Epithelial cell of prostate (primary cell): ENCODE measurements at regions not wholly inside any gene's neighbourhood (a gene's known extent, or its start where the extent isn't known, plus 50 kb on each side); places are given as distances from the start of the nearest gene placed in this dataset.

Experiments used
- DNase-seq: peaks from one replicate; pipeline ENCODE4 v3.0.0-alpha.2; 2011; ENCODE audit warnings: low read depth, low spot score
- H3K27ac ChIP-seq: fragments of 450-650 bp; 2 replicates; pipeline ENCODE4 v1.5.1; 2017; ENCODE audit warnings: mild to moderate bottlenecking

DNA sequence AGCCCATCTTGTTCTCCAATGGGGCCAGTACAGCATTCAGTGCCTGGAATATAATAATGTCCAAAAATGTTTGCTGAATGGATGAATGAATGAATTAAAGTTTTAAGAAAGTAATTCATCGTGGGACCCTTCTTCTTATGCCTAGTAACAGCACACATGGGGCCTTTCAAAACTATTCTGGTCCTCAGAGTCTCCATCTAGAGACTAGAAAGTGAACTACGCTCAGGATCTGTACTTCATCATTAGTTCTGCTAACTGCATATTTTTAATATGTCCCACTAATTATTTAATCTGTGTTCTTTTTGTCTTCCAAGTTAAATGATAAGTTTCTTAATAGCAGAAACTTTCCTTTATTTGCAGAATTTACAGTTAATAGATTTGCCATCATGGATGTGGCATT lies 172.5 kb downstream of the SMAD2 start:
- no peak overlapping the region for H3K27ac ChIP-seq
- no peak for DNase-seq

DNA sequence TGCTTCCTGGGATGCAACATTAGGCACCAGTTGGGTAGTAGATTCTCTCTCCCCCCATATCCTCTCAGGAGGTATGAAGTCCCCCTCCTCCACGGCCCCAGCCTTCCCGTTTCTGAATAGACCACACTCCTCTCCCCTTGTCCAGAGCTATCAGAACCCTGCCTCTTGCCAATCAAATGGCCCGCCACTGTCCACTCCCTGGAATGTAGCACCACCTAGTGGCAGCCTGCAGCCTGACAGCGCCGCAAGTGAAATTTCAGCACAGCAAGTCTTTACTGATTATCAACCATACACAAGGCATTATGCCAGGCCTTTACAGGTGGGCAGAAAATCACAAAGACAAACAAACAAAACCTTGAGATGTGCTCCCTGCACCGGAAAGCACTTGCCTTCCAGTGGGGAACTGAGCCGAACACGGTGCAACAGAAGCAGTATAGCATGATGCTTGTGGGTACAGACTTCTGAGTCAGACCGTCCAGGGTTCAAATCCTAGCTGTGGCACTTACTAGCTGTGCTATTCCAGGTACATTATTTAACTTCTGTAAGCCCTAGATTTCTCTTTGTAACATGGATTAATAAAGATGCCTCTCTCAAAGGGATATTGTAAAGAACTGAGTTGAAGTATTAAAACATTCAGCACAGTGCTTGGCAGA lies 174.0 kb downstream of the SMAD2 start:
- no peak for DNase-seq

DNA sequence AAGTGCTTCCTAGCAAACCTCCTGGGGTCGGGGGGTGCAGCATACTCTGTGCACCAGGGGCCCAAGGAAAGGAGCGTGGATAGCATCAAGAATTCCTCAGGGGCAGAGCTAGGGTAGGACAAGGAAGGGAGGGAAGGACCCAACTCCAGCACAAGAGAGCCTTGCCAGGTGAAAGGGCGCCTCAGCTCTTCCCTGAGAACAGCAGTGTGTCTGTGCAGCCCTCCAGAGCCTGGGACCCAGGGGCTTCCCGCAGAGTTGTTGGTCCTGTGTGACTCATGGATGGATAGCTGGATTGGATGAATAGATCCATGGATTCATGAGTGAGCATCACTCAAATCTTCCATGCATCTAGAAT lies 175.4 kb downstream of the SMAD2 start:
- DNase-seq: no peak
- H3K27ac ChIP-seq: no peak overlapping the region

More for the DNA sequence above, 174.0 kb downstream of the SMAD2 start:
- no peak overlapping the region for H3K27ac ChIP-seq

DNA sequence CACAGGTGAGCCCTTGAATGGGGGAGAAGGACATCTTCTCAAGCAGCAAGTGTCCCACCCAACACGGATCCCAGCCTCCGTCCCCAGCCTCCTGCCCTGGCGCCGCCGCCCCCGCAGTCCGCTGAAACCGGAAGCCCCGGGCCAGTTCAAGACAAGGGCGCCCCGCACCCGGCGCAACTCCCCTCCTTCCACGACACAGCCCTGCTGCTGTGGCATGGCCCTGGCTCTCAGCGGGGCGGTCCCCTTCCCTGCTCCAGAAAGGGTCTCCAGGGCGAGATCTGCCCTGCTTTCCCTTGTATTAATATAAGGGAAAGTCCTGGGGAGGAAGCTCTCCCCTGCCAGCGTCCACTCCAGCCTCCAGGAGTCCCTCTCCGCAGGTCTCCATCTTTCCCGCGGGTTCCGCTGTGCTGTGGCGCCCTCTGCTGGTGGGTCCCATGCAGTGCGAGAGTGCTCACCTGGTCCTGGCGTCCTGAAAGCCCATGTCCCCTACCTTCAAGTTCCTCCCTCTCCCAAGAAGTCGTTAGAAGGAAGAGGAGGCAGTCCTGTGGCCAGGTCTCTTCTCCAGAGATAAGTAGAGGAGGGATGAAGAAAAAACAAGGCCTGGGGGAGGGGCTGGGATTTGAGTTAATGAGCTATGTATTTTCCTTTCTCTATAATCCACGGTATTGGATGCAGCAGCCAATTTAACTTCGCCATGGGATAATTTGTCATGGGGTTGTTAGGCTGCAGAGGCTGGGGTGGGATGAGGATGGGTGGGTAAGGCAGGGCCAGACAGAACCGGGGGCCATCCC lies 176.0 kb downstream of the SMAD2 start:
- DNase-seq: no peak

DNA sequence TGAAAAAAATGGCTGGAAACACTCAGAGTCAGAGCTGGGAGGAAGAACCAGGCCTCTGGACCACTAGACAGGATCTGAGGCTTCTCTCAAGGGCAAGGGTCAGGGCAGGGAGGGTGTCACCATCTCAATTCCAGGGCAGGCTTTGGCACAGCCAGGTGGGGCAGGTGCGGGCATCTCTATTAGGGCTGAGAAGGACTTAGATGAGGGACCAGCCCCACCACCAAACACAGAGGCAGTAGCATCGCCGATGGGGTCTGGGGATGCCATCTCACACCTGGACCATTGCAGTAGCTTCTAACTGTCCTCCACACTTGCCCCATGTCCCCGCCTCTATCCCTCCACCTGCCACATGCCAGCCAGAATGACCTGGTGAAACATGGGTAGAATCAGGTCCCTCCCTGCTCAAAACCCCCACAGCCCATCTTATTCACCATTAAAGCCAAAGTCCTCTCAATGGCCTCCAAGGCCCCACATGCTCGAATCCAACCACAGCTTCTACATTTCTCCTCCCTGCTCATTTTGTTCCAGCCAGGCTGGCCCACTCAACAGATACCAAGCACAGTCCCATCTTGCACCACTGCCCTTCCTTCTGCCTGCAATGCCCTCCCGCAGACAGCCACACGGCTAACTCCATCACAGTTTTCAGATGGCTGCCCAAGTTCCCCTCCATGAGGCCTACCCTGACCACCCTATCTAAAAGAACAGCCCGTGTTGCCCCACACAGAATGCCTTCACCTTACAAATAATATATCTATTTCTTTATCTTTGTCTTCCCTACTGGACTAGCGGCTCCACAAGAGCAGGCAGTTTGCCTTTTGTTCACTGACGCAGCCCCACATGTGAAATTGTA lies 177.4 kb downstream of the SMAD2 start:
- DNase-seq: no peak
- H3K27ac ChIP-seq: no peak overlapping the region

More for the DNA sequence above, 176.0 kb downstream of the SMAD2 start:
- no peak overlapping the region for H3K27ac ChIP-seq

DNA sequence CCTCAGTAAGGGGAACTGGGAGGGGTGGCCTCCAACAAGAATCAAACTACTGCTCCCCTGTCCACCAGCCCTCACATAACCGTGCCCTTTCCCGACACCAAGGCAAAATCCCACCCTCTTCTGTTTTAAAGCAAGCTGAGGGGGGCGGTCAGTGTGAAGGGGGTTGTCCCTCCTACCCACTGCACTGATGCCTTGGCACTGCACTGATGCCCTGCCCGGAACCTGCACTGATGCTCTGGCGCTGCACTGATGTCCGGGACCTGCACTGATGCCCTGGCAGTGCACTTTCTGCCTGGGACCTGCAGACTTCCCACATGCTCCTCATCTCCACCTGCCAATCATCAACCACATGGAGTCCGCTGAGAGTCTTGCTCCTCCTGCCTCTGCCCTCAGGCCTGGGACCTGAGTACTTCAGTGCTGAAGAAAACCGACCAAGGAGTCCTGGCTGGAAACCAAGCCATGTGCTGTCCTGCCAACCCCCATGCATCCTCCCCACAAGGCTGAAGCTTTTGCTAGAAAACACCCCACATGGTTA lies 179.5 kb downstream of the SMAD2 start:
- no peak overlapping the region for H3K27ac ChIP-seq
- DNase-seq: no peak

DNA sequence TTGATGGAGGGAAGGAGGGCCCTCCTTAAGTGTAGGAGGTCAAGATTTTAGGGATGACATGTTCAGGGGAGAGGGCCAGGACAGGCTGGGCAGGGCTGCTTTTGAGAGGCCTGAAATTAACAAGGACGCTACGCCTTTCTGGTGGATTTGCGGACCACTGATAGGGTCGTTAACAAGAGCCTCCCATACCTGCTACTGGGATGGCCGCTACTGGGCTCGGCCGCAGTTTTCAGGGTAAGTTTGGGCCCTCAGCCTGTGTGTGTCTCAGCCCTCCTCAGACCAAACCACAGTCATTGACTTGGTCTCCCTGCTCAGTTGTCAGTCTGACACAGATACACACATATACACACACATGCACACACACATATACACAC lies 180.9 kb downstream of the SMAD2 start:
- H3K27ac ChIP-seq: no peak overlapping the region
- DNase-seq: no peak

DNA sequence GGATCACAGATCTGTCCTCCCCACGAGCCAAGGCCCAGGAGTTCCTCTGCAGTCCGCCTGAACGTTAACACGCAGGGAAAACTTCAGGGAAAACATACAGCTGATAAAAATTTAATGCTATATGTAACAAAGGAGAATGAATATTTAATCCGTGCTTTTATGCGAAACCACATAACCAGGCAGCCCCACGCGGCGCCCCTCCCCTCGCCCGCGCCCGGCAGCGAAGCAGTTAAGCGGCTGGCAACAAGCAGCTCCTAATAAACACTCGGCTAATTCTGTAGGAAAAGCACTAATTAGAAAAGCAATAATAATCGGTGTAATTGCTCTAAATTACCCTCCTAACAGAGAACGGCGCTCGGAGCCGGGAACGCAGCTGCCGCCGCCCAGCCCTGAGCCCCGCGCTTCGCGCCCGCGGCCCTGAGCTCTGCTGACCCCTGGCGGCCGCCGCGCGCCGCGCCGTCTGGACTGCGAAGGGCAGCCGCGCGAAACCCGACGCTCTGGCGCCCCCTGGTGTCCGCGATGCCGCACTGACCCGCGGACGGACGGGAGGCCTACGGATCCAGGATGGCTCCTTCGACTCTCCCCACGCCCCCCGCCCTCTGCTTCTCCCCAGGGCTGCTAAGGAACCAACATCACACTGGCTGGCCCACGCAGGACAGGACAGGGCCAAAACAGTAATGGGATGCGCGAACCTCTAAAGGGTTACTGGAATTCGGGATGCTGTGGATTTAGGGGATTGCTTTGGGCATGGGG lies 181.4 kb downstream of the SMAD2 start:
- no peak for DNase-seq

DNA sequence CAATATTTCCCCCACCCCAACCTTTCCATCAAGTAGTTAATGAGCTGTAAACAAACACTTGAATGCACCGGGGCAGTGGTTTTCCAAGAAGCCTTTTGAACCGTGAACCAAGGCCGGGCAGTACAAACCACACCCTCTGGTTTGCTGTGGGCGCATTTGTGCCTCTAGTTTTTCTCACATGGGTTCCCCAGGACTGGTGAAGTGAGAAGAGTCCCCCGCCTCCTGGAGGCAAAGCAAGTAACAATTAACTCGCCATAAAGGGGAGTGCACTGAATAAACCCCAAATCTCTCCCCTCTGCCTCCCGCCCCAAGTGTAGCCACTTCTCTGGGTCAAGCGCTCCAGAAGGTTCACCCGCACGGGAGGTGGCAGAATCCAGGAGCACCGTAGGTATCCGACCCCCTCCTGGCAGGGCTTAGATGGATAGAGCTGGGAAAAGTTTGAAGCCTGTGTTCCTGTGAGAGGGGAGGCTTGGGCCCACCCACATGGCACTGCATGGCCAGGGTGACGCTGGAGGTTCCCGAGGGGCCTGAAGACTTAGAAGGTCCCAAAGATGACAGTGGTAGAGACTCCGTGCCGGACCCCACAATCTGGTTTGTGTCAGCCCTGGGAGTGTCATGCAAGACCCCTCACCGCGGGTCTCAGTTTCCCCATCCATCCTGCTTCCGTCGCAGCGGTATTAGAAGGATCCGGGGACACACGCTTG lies 182.2 kb downstream of the SMAD2 start:
- no peak overlapping the region for H3K27ac ChIP-seq
- no peak for DNase-seq

More for the DNA sequence above, 181.4 kb downstream of the SMAD2 start:
- H3K27ac ChIP-seq: no peak overlapping the region

DNA sequence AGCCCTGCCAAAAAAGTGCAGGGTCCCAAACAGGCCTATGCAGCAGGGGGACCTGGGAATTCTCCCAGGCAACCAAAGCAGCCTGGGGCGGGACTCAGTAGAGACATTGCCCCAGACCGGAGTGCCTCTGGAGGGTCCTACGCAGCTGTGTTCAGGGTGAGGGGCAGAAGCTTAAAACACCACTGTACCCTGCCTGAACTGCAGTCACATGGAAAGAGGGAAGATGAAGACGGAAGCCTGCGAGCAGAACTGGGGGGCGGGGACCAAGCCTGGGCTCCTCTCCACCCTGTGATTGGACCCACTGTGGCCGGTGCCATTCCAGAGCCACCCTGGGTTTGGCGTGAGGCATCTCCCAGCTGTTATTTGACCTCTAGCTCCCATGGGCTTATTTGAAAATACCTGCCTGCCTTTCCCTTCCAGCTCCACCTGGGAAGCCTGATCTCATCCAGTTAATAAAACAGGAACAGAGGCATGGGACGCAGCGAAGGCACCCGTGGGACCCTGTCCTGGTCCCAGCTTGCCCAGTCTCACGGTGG lies 183.1 kb downstream of the SMAD2 start:
- no peak for DNase-seq

DNA sequence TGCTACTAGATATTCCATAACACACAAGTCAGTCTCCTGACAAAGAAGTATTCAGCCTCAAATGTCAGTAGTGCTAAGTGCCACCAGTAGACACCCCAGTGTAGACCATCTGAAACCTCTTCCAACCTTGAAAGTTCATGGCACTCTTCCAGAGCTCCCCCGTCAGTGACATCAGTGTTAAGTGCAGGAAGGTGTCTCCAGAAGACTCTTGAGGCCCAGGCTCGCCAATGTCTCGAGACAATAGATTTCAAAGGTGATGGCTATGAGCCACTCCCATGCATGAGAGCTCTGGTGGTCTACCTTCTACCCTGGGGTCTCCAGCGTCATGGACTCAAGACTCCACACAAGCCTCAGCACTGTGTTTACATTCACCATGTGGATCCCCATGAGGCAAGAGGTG lies 183.8 kb downstream of the SMAD2 start:
- DNase-seq: no peak
- H3K27ac ChIP-seq: no peak overlapping the region

More for the DNA sequence above, 183.1 kb downstream of the SMAD2 start:
- H3K27ac ChIP-seq: no peak overlapping the region

DNA sequence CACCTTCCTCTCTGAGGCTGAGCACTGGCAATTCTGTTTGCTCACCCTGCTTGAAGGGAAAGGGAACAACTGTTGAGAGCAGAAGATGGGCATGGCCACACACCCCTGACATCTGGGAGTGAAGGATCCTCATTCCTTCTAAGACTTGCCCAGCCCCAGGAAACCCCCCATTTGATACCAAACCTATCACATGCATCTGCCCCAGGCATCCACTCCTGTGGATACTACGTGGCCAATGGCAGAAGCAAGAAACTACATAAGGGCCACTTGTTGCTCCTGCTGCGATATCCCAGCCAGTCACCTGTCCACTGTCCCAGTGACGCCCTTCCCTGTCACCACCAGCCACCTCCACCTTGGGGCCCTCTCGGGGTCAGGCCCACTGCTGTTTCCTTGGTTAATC lies 185.2 kb downstream of the SMAD2 start:
- no peak overlapping the region for H3K27ac ChIP-seq
- no peak for DNase-seq

DNA sequence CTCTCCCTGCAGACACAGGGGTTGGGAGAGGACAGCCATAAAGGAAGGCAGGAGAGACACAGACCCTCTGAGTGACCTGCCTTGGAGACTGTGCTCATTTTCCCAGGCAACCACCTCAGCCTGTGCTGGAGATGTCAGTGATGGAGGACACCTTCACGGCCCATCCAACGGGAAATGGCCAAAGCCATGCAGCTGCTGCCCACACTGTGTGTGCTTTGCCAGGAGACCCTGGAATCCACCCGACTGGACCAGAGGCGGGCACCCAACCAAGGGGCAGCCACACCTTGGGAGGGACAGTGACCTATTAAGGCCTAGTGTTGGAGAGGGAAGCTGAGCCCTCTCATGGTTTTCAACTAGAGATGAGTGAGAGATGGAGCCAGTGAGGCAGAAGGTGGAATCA lies 192.5 kb downstream of the SMAD2 start:
- no peak overlapping the region for H3K27ac ChIP-seq
- no peak for DNase-seq

DNA sequence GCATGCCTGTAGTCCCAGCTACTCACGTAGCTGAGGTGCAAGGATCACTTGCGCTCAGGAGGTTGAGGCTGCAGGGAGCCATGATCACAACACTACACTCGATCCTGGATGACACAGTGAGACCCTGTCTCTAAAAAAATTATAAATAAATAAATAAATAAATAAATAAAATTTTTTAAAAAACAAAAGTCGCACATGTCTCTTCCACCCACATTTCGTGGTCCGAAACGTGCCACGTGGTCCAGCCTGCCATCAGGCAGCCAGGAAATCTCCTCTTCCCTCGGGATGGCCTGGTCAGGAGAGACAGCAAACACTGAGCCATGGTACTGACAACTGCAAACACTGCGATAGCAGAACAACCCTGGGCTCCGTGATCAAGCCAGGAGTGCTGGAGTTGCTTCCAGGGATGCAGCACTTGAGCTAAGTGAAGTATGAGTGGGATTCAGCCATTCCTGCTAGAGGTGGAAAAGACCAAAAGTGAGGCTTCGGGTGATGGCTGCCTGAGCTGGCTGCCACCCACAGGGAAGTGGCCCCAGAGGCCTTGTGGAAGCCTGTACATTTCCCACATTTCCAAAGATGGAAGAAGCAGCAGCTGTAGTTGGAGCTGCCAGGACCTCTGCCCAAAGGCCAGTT lies 193.1 kb downstream of the SMAD2 start:
- no peak for DNase-seq
- H3K27ac ChIP-seq: no peak overlapping the region

DNA sequence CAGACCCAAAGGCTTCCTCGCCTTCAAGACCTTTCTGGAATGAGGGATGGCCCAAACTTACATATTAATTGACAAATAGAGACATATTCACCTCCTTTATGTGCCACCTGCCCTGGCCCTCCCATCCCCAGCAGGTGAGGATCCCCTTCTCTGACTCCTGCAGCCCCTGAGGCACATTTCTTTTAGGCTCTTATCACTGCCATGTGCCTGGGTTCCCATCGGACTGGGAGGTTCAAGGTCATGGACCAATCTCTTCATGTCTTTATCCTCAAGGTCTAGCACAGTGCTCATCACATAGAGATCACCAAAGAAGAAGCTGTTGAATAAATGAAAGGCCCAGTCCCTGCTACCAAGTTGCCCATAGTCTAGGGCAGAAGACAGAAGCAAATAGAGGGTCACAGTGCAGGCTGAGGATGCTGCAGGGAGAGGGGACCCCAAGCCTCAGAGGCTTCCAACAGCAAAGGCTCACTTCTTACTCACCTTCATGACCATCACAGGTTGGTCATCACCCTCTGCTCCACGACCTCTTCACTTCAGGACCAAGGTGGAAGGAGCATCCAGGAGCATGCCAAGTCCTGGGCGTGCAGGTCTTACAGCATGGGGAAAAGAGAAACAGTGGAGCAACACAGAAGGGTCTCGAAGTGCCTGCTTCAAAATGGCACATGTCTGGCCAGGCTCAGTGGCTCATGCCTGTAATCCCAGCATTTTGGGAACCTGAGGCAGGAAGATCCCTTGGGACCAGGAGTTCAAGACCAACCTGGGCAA lies 193.9 kb downstream of the SMAD2 start:
- DNase-seq: no peak
- H3K27ac ChIP-seq: no peak overlapping the region

DNA sequence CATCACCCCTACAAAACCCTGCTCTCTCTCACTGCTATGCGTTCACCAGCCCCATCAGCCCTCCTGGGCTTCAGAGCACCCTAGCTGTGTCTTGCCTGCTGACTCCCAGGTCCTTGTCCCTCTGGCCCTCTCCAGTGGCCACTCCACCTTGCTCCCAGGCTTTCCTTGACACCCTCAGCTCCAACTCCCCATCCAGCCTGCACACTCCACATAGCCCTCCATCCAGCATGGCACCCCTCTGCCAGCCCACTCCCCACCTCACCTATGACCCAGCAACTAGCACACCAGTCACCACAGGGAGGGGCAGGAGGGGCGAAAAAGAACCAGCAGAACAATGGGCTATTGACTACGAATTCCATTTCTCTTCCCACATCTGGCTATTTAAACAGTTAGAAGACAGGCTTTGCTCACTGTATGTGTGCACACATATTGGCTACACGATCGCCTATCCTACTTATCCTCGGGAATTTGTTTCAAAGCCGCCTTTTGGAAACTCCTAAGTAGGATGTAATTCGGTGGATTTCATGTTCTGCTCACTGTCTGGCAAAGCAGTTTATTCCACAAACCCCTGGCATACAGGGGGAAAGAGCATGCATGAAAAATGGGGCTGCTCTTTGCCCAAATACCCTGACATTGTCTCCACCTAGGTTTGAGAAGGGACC lies 195.3 kb downstream of the SMAD2 start:
- H3K27ac ChIP-seq: no peak overlapping the region
- DNase-seq: no peak

DNA sequence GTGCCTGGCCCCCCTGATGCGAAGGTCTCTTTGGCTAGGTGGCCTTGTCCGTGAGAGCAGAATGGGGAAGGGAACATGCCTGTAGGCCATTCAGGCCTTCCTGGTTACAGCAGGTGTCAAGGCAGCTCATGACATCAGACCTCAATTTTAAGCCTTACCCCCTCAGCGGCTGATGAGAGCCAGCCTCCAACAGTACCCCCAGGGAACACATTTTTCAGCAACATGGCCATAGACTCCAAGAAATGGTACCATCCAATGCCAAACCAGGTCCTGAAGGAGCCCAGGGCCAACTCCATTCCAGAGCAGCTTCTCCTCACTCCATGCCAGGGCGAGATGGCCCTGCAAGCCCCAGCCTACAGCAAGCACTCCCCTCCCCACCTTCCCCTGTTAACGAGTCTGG lies 199.2 kb downstream of the SMAD2 start:
- H3K27ac ChIP-seq: no peak overlapping the region
- DNase-seq: no peak

DNA sequence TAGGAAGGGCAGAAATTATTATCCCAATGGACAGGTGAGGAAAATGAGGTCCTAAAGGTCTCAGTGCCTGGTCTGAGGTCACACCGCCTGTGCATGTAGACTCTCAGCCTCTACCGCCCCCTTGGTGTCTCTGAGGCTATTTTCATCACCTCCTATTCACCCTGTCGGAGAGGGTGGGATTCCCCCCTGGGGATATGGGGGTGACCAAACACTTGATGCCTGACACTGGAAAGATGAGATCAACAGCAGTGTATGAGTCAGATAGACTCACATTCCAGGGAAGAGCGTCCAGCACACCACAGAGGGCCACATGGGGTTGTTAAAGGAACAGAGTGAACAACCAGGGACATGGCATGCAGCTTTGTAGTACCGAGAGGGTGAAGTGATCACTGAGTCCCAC lies 199.7 kb downstream of the SMAD2 start:
- no peak for DNase-seq
- H3K27ac ChIP-seq: no peak overlapping the region
